ENCODE measurements at regions not wholly inside any gene's neighbourhood (a gene's known extent, or its start where the extent isn't known, plus 50 kb on each side); places are given as distances from the start of the nearest gene placed in this dataset.
A peak's percentile ranks its signal among the peaks of the same experiment; 100 is the strongest.

GRCh38 chr6:103215847-103216246, 1643.9 kb downstream of the HACE1 start:
- DNase-seq (no peak), ATAC-seq (no peak)
- intact Hi-C loops (cut with DNase I) = no loop called here

DNA sequence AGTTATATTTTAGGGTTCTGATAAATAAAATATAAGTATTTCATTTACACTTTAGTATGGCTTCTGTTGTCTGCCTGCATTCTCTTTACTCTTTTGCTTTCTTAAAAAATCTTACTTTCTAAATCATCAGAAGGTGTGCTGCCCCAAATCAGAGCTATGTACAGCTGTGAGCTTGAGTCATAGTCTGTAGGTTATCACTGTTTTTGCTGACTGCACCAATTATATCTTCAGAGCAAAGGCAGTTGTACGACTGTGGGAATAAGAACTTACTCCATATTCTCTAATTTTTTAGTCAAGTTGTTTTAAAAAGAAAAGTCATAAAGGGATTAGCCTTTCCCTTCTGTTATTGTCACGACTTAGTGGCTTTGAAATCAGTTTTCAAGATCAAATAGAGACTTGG, 1649.0 kb downstream of the HACE1 start:
- DNase-seq = no peak
- intact Hi-C loops (cut with DNase I) = no loop called here
- ATAC-seq = no peak

DNA sequence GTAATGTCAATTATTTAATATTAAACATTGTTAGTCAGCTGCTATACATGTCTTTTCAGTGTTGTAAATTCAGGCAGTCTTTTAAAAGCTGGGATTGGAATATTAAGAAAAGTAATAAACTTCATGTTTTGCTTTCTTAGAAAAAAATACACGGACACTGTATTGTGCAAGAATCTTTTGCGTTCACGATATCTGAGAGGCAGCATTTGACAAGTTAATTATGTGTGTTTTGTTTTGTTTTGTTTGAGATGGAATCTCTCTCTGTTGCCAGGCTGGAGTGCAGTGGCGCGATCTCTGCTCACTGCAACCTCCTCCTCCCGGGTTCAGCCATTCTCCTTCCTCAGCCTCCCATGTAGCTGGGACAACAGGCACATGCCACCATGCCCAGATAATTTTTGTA, 1661.3 kb downstream of the HACE1 start:
- no peak for DNase-seq
- ATAC-seq = no peak
- intact Hi-C loops (cut with DNase I) = no loop called here

- ATAC-seq = no peak
These were observed 1666.3 kb downstream of the HACE1 start for GRCh38 chr6:103193413-103193812.

GRCh38 chr6:103191391-103192093, 1668.2 kb downstream of the HACE1 start:
- DNase-seq = no peak
- ATAC-seq = no peak
- intact Hi-C loops (cut with DNase I) = no loop called here

More at GRCh38 chr6:103193413-103193812, 1666.3 kb downstream of the HACE1 start:
- intact Hi-C loops (cut with DNase I) = no loop called here
- DNase-seq = no peak

- ATAC-seq = no peak
- no peak for DNase-seq
- intact Hi-C loops (cut with DNase I) = no loop called here
These were observed 1674.9 kb downstream of the HACE1 start for GRCh38 chr6:103184776-103185175.

- ATAC-seq = no peak
- DNase-seq = no peak
- intact Hi-C loops (cut with DNase I) = no loop called here
These were observed 1675.8 kb downstream of the HACE1 start for GRCh38 chr6:103183831-103184411.

DNA sequence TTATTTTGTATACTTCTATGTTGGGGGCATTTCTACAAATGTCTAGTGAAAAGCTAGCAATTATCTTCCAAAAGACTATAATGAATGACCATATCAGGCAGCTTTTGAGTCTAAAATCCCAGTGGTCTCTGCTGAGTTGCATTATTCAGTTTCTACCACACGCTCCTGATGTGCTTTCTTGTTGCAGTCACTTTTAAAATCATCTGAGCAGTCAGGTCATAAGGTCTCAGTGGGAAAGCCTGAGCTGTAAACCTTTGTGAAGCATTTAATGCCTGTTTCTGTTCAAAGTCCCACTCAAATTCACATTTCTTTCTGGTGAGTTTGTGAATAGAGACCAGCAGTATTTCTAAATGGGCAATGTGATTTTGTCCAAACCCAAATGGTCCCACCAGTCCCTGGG, 1681.5 kb downstream of the HACE1 start:
- no peak for DNase-seq
- no peak for ATAC-seq
- intact Hi-C loops (cut with DNase I) = no loop called here

DNA sequence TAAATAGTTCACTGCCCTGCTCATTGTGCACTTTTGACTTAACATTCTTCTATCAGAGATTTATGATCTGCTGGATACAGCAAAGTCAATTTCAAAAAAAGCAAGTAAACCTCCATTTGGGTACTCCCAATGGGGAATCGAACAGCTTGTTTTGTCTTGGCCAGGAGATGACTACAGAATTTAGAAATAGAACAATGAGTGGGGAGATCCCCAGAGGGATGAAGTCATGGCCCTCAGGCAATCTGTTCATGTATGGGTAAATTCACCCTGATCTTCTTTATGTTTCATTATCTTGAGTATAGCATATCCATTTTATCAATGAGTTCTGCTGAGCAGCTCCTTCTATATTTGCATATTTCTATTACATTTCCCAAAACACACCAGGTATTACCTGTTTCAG, 1681.9 kb downstream of the HACE1 start:
- ATAC-seq (no peak), DNase-seq (no peak)
- intact Hi-C loops (cut with DNase I) = no loop called here

DNA sequence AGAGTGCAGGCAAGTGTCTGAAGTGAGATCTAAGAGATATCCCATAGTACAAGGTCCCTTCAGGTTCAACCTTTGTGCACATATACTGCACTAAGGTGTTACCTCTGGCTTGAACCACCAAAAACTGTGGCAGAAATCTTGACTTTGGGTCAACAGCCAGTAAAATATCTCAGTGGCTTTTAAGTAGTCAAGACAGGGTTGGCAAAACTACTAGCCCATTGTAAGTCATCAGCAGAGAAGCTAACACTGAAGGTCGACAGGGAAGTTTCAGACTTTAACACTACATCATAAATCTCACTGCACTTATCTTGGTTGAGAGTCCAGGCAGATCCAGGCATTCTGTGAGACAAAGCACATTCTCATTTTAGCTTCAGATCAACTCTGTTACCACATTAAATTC, 1684.7 kb downstream of the HACE1 start:
- DNase-seq = no peak
- ATAC-seq = no peak
- intact Hi-C loops (cut with DNase I) = no loop called here

- intact Hi-C loops (cut with DNase I) = no loop called here
- ATAC-seq (no peak), DNase-seq (no peak)
These were observed 1692.2 kb downstream of the HACE1 start for GRCh38 chr6:103167345-103168071.

- intact Hi-C loops (cut with DNase I) = no loop called here
- DNase-seq (no peak), ATAC-seq (no peak)
These were observed 1704.7 kb downstream of the HACE1 start for GRCh38 chr6:103154779-103155572.

DNA sequence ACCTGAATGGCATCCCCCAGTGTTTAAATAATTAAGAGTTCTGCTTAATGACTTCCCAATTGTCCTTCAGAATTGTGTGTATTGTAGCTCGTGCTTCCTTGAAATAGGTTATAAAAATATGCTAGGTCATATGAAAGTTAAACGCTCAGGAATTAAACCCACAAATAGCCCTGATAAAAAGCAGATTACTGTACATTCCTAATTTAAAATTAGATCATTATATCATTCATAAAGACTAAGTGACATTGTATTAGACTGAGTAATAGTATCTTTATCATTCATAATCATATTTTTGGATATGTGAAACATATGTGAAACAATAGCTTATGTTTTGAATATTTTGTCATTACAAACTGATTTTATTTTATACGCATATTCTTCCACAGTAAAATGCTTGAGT, 1706.7 kb downstream of the HACE1 start:
- intact Hi-C loops (cut with DNase I) = no loop called here
- DNase-seq (no peak), ATAC-seq (peak in 1 of 2 donors; percentile 23)

DNA sequence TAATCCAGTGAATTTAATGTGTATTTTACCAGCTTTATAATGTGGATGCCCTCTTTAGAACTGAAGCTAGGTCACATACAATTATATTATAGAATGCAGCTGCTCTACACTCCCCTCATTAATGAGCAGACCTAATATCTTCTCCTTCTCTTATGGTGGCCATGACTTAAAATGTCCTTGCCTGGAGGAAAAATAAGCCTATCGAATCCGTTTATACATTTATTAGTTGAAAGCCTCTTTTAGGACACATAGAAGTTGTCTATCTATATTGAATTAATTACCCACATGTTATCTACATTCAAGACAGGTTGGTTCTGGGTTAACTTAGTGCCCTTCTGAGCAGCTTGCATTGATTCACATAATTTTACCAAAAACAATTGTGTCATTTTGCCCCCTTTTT, 1716.8 kb downstream of the HACE1 start:
- DNase-seq = no peak
- intact Hi-C loops (cut with DNase I) = no loop called here
- ATAC-seq = no peak

GRCh38 chr6:103140308-103141027, 1719.3 kb downstream of the HACE1 start:
- DNase-seq = no peak
- intact Hi-C loops (cut with DNase I) = no loop called here
- ATAC-seq = no peak

DNA sequence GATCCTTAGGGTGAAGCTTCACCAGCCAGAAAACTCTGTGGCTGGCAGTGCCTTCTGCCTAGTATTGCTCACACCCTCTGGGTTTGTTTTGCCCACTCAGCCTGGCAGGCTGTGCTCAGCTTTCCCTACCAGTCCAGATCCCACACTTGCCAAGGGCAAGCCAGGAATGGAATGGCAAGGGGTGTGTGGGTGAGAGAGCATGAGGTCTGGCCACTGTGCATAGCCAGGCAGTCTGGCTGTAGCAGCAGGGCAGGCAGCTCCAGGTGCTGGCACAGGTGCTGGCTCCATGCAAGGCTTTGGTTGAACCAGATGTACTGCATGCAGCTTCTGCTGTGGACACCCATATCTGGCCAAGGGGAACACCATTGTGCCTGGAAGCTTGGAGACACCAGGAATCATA, 1720.3 kb downstream of the HACE1 start:
- ATAC-seq = peak in 1 of 2 donors; percentile 34
- intact Hi-C loops (cut with DNase I) = no loop called here
- DNase-seq = no peak

DNA sequence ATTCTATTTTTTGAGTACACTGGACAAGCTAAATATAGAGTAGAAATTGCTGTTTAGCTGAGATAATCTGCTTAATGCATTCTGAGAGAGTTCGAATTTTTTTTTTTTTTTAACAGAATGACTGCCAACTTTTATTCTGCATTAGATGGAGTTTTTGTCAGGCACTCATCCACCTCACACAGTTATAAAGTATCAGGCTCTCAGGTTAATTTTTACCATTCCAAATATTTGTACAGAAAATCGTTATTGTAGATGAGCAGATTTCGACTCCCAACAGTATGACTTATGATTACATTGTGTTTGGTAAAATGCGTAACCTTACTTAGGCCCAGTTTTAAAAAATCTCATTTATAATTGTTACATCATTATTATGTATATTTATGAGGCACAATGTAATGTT, 1731.0 kb downstream of the GRIK2 start:
- intact Hi-C loops (cut with DNase I) = no loop called here
- ATAC-seq = no peak
- no peak for DNase-seq

- peak; percentile 19 for DNase-seq
- ATAC-seq = peak; percentile 31 to 55
- intact Hi-C loops (cut with DNase I) = no loop called here
These were observed 1729.5 kb downstream of the GRIK2 start for GRCh38 chr6:103122766-103123601.

Data from left cardiac atrium (tissue), 4 donors.